Stomach smooth muscle (tissue), 2 donors: ENCODE measurements at regions not wholly inside any gene's neighbourhood (a gene's known extent, or its start where the extent isn't known, plus 50 kb on each side); places are given as distances from the start of the nearest gene placed in this dataset.
A peak's percentile ranks its signal among the peaks of the same experiment; 100 is the strongest.

Experiments used
- H3K27ac ChIP-seq: one replicate; pipeline ENCODE4 v1.7.0; 2013; ENCODE audit warnings: mild to moderate bottlenecking, low read length, inconsistent platforms
- H3K27me3 ChIP-seq, 2 donors: one replicate each; pipeline ENCODE4 v1.7.0; 2013; ENCODE audit warnings: low read length in 2 of 2; ENCODE audit not compliant: insufficient read depth in 2 of 2, control insufficient read depth in 1 of 2
- H3K36me3 ChIP-seq, 2 donors: one replicate each; pipeline ENCODE4 v1.7.0; 2013; ENCODE audit warnings: low read length in 2 of 2; ENCODE audit not compliant: control insufficient read depth in 2 of 2, insufficient read depth in 2 of 2
- H3K4me1 ChIP-seq: one replicate; pipeline ENCODE4 v1.7.0; 2013; ENCODE audit warnings: low read length; ENCODE audit not compliant: control insufficient read depth, insufficient read depth
- H3K4me3 ChIP-seq, 2 donors: one replicate each; pipeline ENCODE4 v1.7.0; 2013; ENCODE audit warnings: low read length in 2 of 2
- H3K9ac ChIP-seq, 2 donors: one replicate each; pipeline ENCODE4 v1.7.0; 2013; ENCODE audit warnings: low read length in 2 of 2, mild to moderate bottlenecking in 1 of 2
- H3K9me3 ChIP-seq, 2 donors: one replicate each; pipeline ENCODE4 v1.7.0; 2013; ENCODE audit warnings: low read length in 2 of 2; ENCODE audit not compliant: control insufficient read depth in 2 of 2
- donor health status: healthy.
- donor health status: Pancreatic carcinoma.

DNA sequence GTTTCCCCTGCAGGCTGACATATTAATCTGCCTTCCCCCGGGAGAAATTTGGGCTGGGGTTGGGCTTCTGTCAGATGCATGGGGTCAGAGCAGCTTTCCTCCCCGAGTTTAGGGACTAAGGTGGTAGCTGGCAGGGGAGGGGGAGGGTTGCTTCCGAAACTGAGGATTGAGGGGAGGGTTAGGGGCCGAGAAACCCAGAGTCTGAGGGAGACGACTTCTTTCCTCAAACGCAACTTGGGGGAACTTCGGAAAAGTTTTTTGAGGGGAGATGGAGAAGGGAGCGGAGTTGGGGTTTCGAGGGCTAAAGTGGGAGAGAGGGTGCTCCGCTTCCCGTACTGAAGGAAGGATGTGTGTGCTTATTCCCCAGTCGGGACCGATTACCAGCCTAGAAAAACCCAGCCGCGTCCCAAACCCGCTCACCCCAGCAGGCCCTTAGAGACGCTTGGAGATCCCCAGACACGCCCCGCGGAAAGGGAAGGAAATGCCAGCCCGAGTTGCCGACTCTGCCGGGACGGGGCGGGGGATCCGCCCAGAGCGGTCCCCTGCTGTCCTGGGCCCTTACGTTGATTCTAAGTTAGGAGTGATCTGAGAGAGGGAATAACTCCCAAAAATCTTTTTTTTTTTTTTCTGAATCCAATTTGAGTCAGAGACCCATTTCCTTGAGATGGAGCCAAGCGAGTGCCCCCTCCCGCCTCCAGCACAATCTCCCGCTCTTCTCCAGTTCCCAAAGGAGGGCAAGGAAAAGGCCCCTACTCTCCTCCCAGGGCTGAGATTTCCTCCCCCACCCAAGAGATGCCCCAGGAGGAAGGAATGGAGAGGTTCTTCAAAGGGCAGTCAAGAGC is 61.9 kb downstream of the SMUG1 start:
- Histone ChIP-seq H3K36me3 (peaks cover 0 to 3% of the 10 kb centered on the region in 2 donors), H3K4me3 (peak overlapping the region; percentile 83 to 88), H3K27me3 (peaks cover 0 to 13% of the 10 kb centered on the region in 2 donors), H3K4me1 (peaks cover 15% of the 10 kb centered on the region), H3K27ac (peak overlapping the region; percentile 62), H3K9ac (peak overlapping the region; percentile 78 to 87), H3K9me3 (no peaks in the 10 kb centered on the region)

- Histone ChIP-seq H3K9me3 (no peaks in the 10 kb centered on the region), H3K27me3 (peaks cover 0 to 13% of the 10 kb centered on the region in 2 donors), H3K27ac (peak overlapping the region; percentile 31), H3K4me3 (peak overlapping the region in 1 of 2 donors; percentile 88), H3K9ac (peak overlapping the region; percentile 13 to 78), H3K36me3 (peaks cover 0 to 3% of the 10 kb centered on the region in 2 donors), H3K4me1 (peaks cover 16% of the 10 kb centered on the region)
Observed at GRCh38 chr12:54127538-54128259, 61.1 kb downstream of the SMUG1 start.

GRCh38 chr12:54128416-54128815 is 60.4 kb downstream of the SMUG1 start:
- Histone ChIP-seq H3K4me3 (no peak overlapping the region), H3K36me3 (peaks cover 0 to 3% of the 10 kb centered on the region in 2 donors), H3K27me3 (peaks cover 0 to 13% of the 10 kb centered on the region in 2 donors), H3K27ac (no peak overlapping the region), H3K9me3 (no peaks in the 10 kb centered on the region), H3K9ac (no peak overlapping the region), H3K4me1 (peaks cover 19% of the 10 kb centered on the region)

DNA sequence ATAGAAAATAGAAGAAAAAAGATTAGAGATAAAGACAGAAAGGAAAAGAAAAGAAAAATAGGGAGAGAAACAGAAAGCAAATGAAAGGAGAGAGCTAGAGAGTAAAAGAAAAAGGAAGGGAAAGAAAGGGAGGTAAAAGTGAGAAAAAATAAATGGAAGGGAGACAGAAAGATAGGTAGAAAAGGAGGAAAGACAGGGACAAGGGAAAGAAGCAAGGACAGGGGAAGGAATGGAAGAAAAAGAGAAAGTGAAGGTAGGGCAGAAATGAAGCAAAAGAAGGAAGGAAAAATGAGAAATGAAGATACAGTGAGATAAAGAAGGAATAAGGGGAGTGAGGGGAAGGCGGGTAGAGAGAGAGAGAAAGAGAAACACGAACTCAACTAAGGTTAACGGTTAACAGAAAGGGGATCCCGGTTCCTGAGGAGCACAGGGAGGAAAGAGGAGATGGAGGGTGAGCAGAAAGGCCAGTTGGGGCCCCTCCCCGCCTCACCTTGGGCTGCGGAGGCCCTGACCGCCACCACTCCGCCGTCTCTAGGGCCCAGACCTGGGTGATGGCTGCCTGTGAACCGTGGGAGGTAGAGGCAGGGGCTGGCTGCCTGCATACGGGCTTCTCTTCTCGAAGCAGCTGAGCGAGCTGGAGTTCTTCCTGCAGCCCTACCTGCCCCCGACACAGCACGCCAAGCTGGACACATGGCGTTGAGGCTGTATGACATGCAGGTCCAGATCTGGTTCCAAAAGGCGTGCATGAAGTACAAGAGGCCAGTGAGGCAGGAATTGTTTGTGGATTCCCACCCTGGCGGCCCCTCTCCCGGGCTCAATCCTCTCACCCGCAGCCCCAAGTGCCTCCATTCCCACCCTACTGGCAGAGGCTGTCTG is 59.5 kb downstream of the SMUG1 start:
- Histone ChIP-seq H3K27me3 (peaks cover 0 to 13% of the 10 kb centered on the region in 2 donors), H3K9me3 (no peaks in the 10 kb centered on the region), H3K4me1 (peaks cover 26% of the 10 kb centered on the region), H3K9ac (no peak overlapping the region), H3K36me3 (peaks cover 0 to 3% of the 10 kb centered on the region in 2 donors), H3K4me3 (peak overlapping the region in 1 of 2 donors; percentile 29), H3K27ac (no peak overlapping the region)
